ENCODE measurements at regions not wholly inside any gene's neighbourhood (a gene's known extent, or its start where the extent isn't known, plus 50 kb on each side); places are given as distances from the start of the nearest gene placed in this dataset.

GRCh38 chr1:213744780-213745179 is 243.0 kb upstream of the PROX1 start:
- POLR2A ChIA-PET, result interaction anchor here (0.7 kb wide), 1 partner anchor 19 kb away, joined by 4 read pairs; no protein-coding TSS in a partner anchor
- intact Hi-C loops (cut with micrococcal nuclease; ENCODE audit: unreplicated experiment), result no loop called here
- Histone ChIP-seq H3K9me3 (ENCODE audit: low read length) (no peaks in the 10 kb centered on the region), H3K4me1 (ENCODE audit: insufficient read depth, low read length, poor library complexity, severe bottlenecking) (no peaks in the 10 kb centered on the region), H3K36me3 (ENCODE audit: insufficient read depth, low read length) (no peaks in the 10 kb centered on the region), H4K20me1 (ENCODE audit: insufficient read depth, low read length) (no peaks in the 10 kb centered on the region), H3K9me2 (ENCODE audit: insufficient read depth, low read length) (no peaks in the 10 kb centered on the region), H3K4me2 (ENCODE audit: low read length) (no peak overlapping the region), H3K4me3 (ENCODE audit: low read depth, low read length, poor library complexity, severe bottlenecking) (no peak overlapping the region), H3K27ac (ENCODE audit: low read depth, low read length, poor library complexity, severe bottlenecking) (no peak overlapping the region), H2AFZ (ENCODE audit: low read length) (no peak overlapping the region), H3K79me2 (ENCODE audit: insufficient read depth, low read depth, low read length) (no peaks in the 10 kb centered on the region)
- TF ChIP-seq CTCF (conservative IDR thresholded peaks at IDR 0.05; ENCODE audit: low read length) (no peak), EZH2phosphoT487 (IDR thresholded peaks at IDR 0.05; ENCODE audit: borderline replicate concordance, low read depth, low read length) (no peak)
- BruUV-seq (replicated peaks), result no TSS peak
- no peak for DNase-seq (ENCODE audit: low spot score)
- CTCF ChIA-PET (ENCODE audit: unreplicated experiment), result no interaction called here

- H3K4me1 ChIP-seq (ENCODE audit: insufficient read depth, low read length, poor library complexity, severe bottlenecking), result no peaks in the 10 kb centered on the region
- no peak for TF ChIP-seq EZH2phosphoT487 (IDR thresholded peaks at IDR 0.05; ENCODE audit: borderline replicate concordance, low read depth, low read length)
- TF ChIP-seq CTCF (conservative IDR thresholded peaks at IDR 0.05; ENCODE audit: low read length), result no peak
- no peaks in the 10 kb centered on the region for H3K9me2 ChIP-seq (ENCODE audit: insufficient read depth, low read length)
- no peaks in the 10 kb centered on the region for H3K9me3 ChIP-seq (ENCODE audit: low read length)
- no peak for DNase-seq (ENCODE audit: low spot score)
- H4K20me1 ChIP-seq (ENCODE audit: insufficient read depth, low read length), result no peaks in the 10 kb centered on the region
- H3K36me3 ChIP-seq (ENCODE audit: insufficient read depth, low read length), result no peaks in the 10 kb centered on the region
- H3K4me2 ChIP-seq (ENCODE audit: low read length), result no peak overlapping the region
- BruUV-seq (replicated peaks), result no TSS peak
- intact Hi-C loops (cut with micrococcal nuclease; ENCODE audit: unreplicated experiment), result no loop called here
- CTCF ChIA-PET (ENCODE audit: unreplicated experiment), result no interaction called here
- no peak overlapping the region for H3K27ac ChIP-seq (ENCODE audit: low read depth, low read length, poor library complexity, severe bottlenecking)
- no peak overlapping the region for H2AFZ ChIP-seq (ENCODE audit: low read length)
- POLR2A ChIA-PET, result interaction anchor here (0.7 kb wide), 1 partner anchor 20 kb away, joined by 4 read pairs; no protein-coding TSS in a partner anchor
- no peak overlapping the region for H3K4me3 ChIP-seq (ENCODE audit: low read depth, low read length, poor library complexity, severe bottlenecking)
- H3K79me2 ChIP-seq (ENCODE audit: insufficient read depth, low read depth, low read length), result no peaks in the 10 kb centered on the region
These were observed 242.3 kb upstream of the PROX1 start for GRCh38 chr1:213745451-213745850.

- no peaks in the 10 kb centered on the region for H3K36me3 ChIP-seq (ENCODE audit: insufficient read depth, low read length)
- no peak overlapping the region for H3K27ac ChIP-seq (ENCODE audit: low read depth, low read length, poor library complexity, severe bottlenecking)
- no peaks in the 10 kb centered on the region for H4K20me1 ChIP-seq (ENCODE audit: insufficient read depth, low read length)
- no peaks in the 10 kb centered on the region for H3K79me2 ChIP-seq (ENCODE audit: insufficient read depth, low read depth, low read length)
- H3K4me3 ChIP-seq (ENCODE audit: low read depth, low read length, poor library complexity, severe bottlenecking), result no peak overlapping the region
- no peaks in the 10 kb centered on the region for H3K9me2 ChIP-seq (ENCODE audit: insufficient read depth, low read length)
- TF ChIP-seq EZH2phosphoT487 (IDR thresholded peaks at IDR 0.05; ENCODE audit: borderline replicate concordance, low read depth, low read length) (no peak), CTCF (conservative IDR thresholded peaks at IDR 0.05; ENCODE audit: low read length) (no peak)
- no TSS peak for BruUV-seq (replicated peaks)
- no peak for DNase-seq (ENCODE audit: low spot score)
- no peak overlapping the region for H2AFZ ChIP-seq (ENCODE audit: low read length)
- no peaks in the 10 kb centered on the region for H3K4me1 ChIP-seq (ENCODE audit: insufficient read depth, low read length, poor library complexity, severe bottlenecking)
- CTCF ChIA-PET (ENCODE audit: unreplicated experiment), result no interaction called here
- POLR2A ChIA-PET, result no interaction called here
- intact Hi-C loops (cut with micrococcal nuclease; ENCODE audit: unreplicated experiment), result no loop called here
- no peaks in the 10 kb centered on the region for H3K9me3 ChIP-seq (ENCODE audit: low read length)
- H3K4me2 ChIP-seq (ENCODE audit: low read length), result no peak overlapping the region
These were observed 238.2 kb upstream of the PROX1 start for GRCh38 chr1:213749558-213749957.
